ENCODE measurements at regions not wholly inside any gene's neighbourhood (a gene's known extent, or its start where the extent isn't known, plus 50 kb on each side); places are given as distances from the start of the nearest gene placed in this dataset.

DNA sequence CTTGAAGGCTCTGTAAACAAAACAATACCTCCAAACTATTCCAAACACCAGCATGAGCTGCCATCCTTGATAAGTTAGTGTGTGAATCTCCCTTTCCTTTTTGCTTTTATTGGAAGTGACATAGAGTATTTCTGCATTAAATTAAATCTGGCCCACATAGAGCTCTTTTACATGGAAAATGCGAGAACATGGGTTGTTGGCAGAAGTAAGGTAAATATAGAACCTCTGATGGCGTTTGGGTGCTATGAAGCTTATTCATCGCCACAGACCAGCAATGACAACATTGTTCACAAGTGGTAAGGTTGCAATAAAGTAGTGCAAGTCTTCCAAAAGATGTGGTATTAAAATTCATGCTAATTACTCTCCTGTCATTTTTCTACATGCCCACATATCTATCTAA, 445.8 kb upstream of the JAG1 start:
- no peak overlapping the region for H3K4me3 ChIP-seq (replicated peaks in 1 of 2; ENCODE audit: low read depth in 1 of 2, low read length in 2 of 2)
- no peaks in the 10 kb centered on the region for H3K9me3 ChIP-seq (ENCODE audit: control insufficient read depth in 1 of 2, insufficient read depth in 1 of 2, low read depth in 1 of 2, low read length in 2 of 2)
- H4K20me1 ChIP-seq (ENCODE audit: insufficient read depth), result no peaks in the 10 kb centered on the region
- intact Hi-C loops (cut with micrococcal nuclease), result no loop called here
- H3K27me3 ChIP-seq (ENCODE audit: insufficient read depth, low read length), result no peaks in the 10 kb centered on the region
- H3K27ac ChIP-seq (ENCODE audit: low read depth, low read length), result no peak overlapping the region
- ChIA-PET POLR2A (no interaction called here), RAD21 (ENCODE audit: low non-redundant PET in 1 of 2, low total read pairs in 2 of 2, uncharacterized antibody in 2 of 2, unreplicated experiment in 2 of 2) (no interaction called here), CTCF (no interaction called here)
- BruUV-seq (replicated peaks), result no TSS peak
- H3K79me2 ChIP-seq (ENCODE audit: insufficient read depth, low read length), result no peaks in the 10 kb centered on the region
- H3K36me3 ChIP-seq (ENCODE audit: control insufficient read depth in 1 of 2, insufficient read depth in 2 of 2, low read length in 2 of 2), result no peaks in the 10 kb centered on the region
- no peak overlapping the region for H3K9ac ChIP-seq (ENCODE audit: low read length)
- TF ChIP-seq RAD21 (IDR thresholded peaks at IDR 0.05; ENCODE audit: low read depth) (no peak), ZFX (IDR thresholded peaks at IDR 0.05) (no peak), EGR1 (IDR thresholded peaks at IDR 0.05; ENCODE audit: low read depth) (no peak), REST (IDR thresholded peaks at IDR 0.05; ENCODE audit: low read depth) (no peak), FOSL1 (IDR thresholded peaks at IDR 0.05; ENCODE audit: low read depth) (no peak), ZBTB33 (IDR thresholded peaks at IDR 0.05; ENCODE audit: extremely low read depth, insufficient replicate concordance, low read length) (no peak), SIN3A (IDR thresholded peaks at IDR 0.05; ENCODE audit: low read depth) (no peak), ELF1 (IDR thresholded peaks at IDR 0.05; ENCODE audit: borderline replicate concordance, low read depth) (no peak), CTCF (IDR thresholded peaks at IDR 0.05 in 2 of 3, conservative IDR thresholded peaks at IDR 0.05 in 1 of 3; ENCODE audit: borderline replicate concordance in 1 of 3, insufficient read depth in 1 of 3, low read depth in 2 of 3, low read length in 2 of 3) (no peak), JUND (IDR thresholded peaks at IDR 0.05) (no peak), TCF7L2 (IDR thresholded peaks at IDR 0.05; ENCODE audit: borderline replicate concordance, extremely low read depth, insufficient read depth, insufficient read length) (no peak)
- TF ChIP-seq, protein P1, sequence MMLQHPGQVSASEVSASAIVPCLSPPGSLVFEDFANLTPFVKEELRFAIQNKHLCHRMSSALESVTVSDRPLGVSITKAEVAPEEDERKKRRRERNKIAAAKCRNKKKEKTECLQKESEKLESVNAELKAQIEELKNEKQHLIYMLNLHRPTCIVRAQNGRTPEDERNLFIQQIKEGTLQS (IDR thresholded peaks at IDR 0.05), result no peak
- no peak overlapping the region for H3K4me2 ChIP-seq (ENCODE audit: low read length)
- H2AFZ ChIP-seq (ENCODE audit: low read depth, low read length, poor library complexity, severe bottlenecking), result no peak overlapping the region
- ATAC-seq, result no peak
- no peaks in the 10 kb centered on the region for H3K9me2 ChIP-seq (ENCODE audit: insufficient read depth)
- peaks cover 0 to 5% of the 10 kb centered on the region in 2 experiments; a peak in 1 of 4 replicates for H3K4me1 ChIP-seq (ENCODE audit: control insufficient read depth in 1 of 2, insufficient read depth in 2 of 2, low read length in 2 of 2)
- DNase-seq (ENCODE audit: low read depth, low spot score), result no peak
